Stimulated activated CD8-positive, alpha-beta memory T cell treated with anti-CD3 and anti-CD28 coated beads, Interleukin-15, amount 100 ng/mL, for 48 hours (primary cell): ENCODE measurements at regions not wholly inside any gene's neighbourhood (a gene's known extent, or its start where the extent isn't known, plus 50 kb on each side); places are given as distances from the start of the nearest gene placed in this dataset.

ENCODE experiments used
- DNase-seq, 2 donors: peaks; one replicate each; pipeline ENCODE4 v3.0.0-alpha.2; 2020; ENCODE audit warnings: low read depth in 2 of 2

DNA sequence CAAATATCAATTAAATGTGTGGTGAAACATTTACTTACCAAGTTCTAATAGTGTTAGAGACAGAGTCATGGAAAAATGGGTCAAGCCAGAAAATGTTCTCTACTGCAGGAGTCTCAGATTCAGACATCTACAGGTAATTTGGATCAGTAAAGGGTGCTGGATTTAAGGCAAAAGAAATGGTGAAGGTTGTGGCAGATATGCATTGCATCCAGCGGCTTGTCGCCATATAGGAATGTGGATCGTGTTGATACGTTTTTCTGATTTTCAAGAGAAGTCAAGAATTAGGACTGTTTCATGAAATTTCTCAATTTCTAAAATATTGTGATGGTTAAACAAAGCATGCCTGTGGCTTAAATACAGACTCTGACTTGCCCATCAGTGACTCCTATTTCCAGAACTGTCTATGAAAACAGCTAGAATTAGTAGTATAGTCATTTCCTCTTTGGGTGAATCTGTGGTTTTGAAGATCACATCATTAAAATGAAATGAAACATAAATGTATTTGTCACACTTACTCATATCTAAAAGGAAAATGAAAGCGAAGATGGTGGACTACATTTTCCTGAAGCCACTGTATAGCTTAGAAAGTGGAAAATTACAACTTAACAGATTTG is 110.1 kb upstream of the VEGFC start:
- no peak for DNase-seq

GRCh38 chr4:176906709-176907108 is 114.0 kb upstream of the VEGFC start:
- DNase-seq: no peak

- no peak for DNase-seq
Observed at GRCh38 chr4:176910646-176911045, 117.9 kb upstream of the VEGFC start.

- DNase-seq: no peak
Observed at GRCh38 chr4:176919631-176920030, 126.9 kb upstream of the VEGFC start.

GRCh38 chr4:176920694-176921093 is 128.0 kb upstream of the VEGFC start:
- DNase-seq: no peak

- no peak for DNase-seq
Observed at GRCh38 chr4:176921256-176921655, 128.5 kb upstream of the VEGFC start.

GRCh38 chr4:176924238-176924637 is 131.5 kb upstream of the VEGFC start:
- no peak for DNase-seq

GRCh38 chr4:176925962-176926361 is 133.2 kb upstream of the VEGFC start:
- DNase-seq: no peak

DNA sequence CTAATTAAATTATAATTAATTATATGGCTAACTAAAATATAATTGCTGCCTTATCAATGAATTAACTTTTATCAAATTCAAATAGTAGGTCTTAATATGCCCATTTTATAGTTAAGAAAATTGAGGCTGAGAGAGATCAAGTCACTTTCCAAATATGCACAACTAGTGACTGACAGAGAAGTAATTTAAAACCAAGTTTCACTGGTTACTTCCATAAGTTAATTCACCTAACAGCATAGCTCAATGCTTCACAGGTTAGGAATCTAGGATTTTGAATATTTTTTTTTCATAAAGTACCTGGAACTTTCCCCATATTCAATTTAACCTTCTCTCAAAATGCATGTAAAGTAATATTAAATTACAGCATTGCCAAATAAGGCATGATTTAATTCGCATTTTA is 134.4 kb upstream of the VEGFC start:
- no peak for DNase-seq

DNA sequence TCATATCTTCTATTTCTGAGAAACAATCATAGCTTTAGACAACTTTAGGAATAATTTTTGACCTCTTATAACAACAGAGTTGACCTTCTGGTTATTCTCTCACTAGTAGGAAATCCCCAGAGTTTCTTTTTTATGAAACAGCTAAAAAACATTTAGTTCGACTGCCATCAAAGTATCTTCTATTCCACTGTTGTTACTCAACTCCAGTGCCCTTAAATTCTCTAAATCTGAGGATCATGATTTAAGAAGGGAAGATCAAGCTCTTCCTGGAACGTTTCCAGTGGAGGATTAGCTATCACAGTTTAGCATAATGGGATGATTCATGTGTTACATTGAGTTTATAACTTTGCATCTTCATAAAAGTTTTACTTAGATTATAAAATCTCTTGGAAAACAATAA is 134.9 kb upstream of the VEGFC start:
- no peak for DNase-seq

GRCh38 chr4:176939445-176939844 is 146.7 kb upstream of the VEGFC start:
- no peak for DNase-seq

- DNase-seq: no peak
Observed at GRCh38 chr4:176945334-176945733, 152.6 kb upstream of the VEGFC start.

GRCh38 chr4:176949029-176949428 is 156.3 kb upstream of the VEGFC start:
- DNase-seq: no peak

GRCh38 chr4:176953021-176953420 is 160.3 kb upstream of the VEGFC start:
- no peak for DNase-seq

GRCh38 chr4:176957353-176958118 is 164.8 kb upstream of the VEGFC start:
- no peak for DNase-seq

DNA sequence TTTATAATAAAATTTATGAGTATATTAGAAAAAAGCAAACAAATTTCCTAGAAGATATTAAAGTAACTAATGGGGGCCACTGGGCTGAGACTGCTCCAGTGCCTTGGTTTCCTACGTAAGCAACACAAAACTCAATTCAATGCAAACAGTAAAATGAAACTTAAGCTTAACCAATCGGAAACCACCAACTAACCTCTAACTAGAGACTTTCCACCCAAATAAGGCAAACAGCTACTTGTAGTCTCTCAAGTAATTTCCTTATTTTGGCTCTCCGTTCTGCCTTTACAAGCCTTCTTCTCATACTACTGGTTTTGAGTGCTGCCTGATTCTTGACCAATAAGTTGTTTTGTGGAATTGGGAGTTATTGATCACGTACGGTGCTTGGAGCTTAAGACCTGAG is 167.3 kb upstream of the VEGFC start:
- no peak for DNase-seq

DNA sequence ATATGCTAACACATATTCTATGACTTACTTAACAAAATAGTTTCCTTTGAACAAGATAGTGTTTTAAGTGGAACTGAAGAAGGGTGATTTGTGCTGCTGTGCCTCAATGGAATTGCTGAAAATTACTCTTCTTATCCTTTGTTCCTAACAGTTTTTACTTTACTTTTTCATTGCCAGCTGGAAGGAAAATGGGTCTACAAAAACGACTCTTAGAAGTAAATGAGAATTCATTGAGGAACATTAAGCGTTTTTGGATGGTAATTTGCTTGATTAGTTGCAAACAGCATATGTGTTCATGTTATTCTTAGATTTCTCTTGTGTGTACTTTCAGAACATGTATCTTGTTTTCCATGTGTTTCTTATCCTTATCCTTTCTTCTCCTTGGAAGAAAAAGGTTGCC is 170.4 kb upstream of the VEGFC start:
- DNase-seq: no peak

GRCh38 chr4:176964116-176964691 is 171.5 kb upstream of the VEGFC start:
- DNase-seq: no peak

DNA sequence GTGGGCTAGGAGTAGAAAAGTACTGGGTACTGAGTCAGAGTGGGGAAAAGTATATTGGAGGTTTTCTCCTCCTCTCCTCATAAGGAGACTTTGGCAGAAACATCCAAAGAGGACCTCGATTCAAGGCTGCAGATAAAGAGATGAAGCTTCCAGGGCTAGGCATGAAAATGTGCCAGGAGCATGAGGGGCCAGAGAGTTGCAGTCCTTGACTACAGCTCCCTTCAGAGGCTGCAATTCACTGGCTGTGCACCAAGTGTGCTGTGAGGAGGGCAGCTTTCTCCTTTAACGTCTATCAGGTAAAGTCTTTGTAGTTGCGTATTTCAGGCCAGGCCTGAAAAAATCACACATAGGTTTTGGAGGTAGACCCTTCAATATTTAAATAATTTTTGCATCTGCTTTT is 174.9 kb upstream of the VEGFC start:
- DNase-seq: no peak

DNA sequence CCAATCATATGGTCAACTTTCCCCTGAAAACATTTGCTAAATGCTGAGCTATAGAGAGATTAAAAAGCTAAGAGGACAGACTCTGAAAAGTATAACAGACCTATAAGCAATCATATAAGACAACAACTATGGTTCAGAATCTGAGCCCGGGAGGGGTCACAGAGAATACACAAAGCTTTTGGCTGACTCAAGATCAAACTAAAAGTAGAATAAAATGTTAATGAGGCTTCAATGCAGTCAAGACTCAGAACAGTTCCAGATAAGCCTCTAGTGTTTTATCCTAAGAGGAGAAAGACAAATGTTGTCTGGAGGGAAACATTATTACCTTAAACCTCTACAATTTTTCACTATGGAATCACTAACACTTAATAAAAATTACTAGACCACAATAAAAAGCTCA is 175.4 kb upstream of the VEGFC start:
- DNase-seq: no peak

DNA sequence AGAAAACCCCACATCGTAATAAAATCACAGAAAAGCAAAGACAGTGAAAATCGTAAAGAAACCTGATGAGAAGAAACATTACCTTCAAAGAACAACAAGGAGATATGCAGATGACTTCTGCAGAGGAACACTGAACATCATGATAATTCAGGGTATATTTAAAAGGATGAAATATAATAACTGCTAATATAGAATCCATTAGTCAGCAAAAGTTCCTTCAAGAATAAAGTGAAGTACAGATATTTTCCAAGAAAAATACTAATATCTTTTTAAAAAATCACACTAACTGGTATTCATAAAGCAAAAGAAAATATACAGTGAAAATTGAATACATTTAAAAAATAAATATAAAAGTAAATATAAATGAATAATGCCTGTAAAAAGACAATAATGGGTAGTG is 176.3 kb upstream of the VEGFC start:
- DNase-seq: no peak

DNA sequence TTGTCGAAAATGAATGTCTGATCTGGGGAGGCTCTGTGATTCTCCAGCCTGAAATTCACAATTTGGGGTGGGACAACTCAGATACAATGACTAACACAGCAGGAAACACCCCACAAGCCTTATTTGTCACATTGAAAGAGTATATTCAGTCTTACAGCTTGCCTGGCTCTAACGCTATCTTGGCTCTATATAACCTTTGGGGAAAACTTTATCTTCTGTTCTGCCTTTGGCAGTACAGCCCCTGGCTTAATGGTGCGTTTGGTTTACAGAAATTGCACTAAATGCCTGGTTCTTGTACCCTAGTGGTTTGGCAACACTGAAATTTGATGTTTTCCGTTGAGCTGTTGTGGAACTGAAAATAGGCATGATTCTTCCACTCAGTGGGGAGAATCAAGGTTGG is 178.1 kb upstream of the VEGFC start:
- DNase-seq: no peak

DNA sequence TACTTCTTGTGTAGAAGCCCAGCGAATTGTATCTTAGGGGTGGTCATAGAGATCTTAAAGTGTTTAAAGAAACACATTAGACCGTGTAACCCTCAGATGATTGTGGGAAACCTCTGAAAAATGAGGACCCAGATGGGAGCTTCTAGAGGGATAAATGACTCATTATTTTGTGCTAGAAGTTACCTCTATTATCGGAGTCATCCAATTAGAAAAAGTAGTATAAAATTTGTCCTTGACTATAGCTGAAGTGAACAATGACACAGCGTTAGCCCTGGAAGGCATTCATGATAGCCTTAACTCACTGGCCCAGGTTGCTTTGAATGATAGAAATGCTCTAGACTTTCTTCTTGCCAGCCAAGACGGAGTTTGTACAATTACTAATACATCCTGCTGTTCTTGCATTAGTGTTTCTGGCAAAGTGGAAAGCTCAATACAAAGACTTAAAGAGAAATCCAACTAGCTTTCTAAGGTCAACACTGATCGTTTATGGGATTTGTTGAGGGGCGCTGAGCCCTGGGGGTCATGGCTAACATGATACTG is 178.9 kb upstream of the VEGFC start:
- no peak for DNase-seq
